Liver (tissue), 8 donors: ENCODE measurements at regions not wholly inside any gene's neighbourhood (a gene's known extent, or its start where the extent isn't known, plus 50 kb on each side); places are given as distances from the start of the nearest gene placed in this dataset.

Experiments
- DNase-seq: peaks from one replicate; pipeline ENCODE4 v3.0.0-alpha.2; 2017; ENCODE audit warnings: low spot score
- H3K27ac ChIP-seq, 2 donors: one replicate each; pipeline ENCODE4 v1.7.0; 2013; ENCODE audit warnings: inconsistent platforms in 2 of 2, low read length in 2 of 2, control low read depth in 1 of 2, low read depth in 1 of 2, mild to moderate bottlenecking in 1 of 2
- H3K27me3 ChIP-seq, 4 donors: one replicate each; pipeline versions ENCODE4 v1.6.1 to v1.7.0; 2013; ENCODE audit warnings: low read length in 3 of 4, inconsistent platforms in 1 of 4, mild to moderate bottlenecking in 1 of 4, moderate library complexity in 1 of 4; ENCODE audit not compliant: control insufficient read depth in 4 of 4, insufficient read depth in 4 of 4
- H3K36me3 ChIP-seq, 4 donors: one replicate each; pipeline versions ENCODE4 v1.6.1 to v1.7.0; 2013; ENCODE audit warnings: low read length in 3 of 4, mild to moderate bottlenecking in 3 of 4, low read depth in 1 of 4, moderate library complexity in 1 of 4; ENCODE audit not compliant: control insufficient read depth in 4 of 4, insufficient read depth in 3 of 4
- H3K4me1 ChIP-seq, 4 donors: one replicate each; pipeline versions ENCODE4 v1.6.1 to v1.7.0; 2013; ENCODE audit warnings: low read length in 3 of 4, mild to moderate bottlenecking in 3 of 4, moderate library complexity in 1 of 4; ENCODE audit not compliant: control insufficient read depth in 4 of 4, insufficient read depth in 4 of 4
- H3K4me3 ChIP-seq, 3 donors: one replicate each; pipeline versions ENCODE4 v1.6.1 to v1.7.0; 2013; ENCODE audit warnings: low read length in 3 of 3, control low read depth in 1 of 3, low read depth in 1 of 3, mild to moderate bottlenecking in 1 of 3
- H3K9ac ChIP-seq, 2 donors: one replicate each; pipeline ENCODE4 v1.7.0; 2013; ENCODE audit warnings: low read length in 2 of 2, mild to moderate bottlenecking in 2 of 2, moderate library complexity in 2 of 2, control low read depth in 1 of 2, low read depth in 1 of 2
- H3K9me3 ChIP-seq, 4 donors: one replicate each; pipeline versions ENCODE4 v1.6.1 to v1.7.0; 2013; ENCODE audit warnings: low read length in 3 of 4; ENCODE audit not compliant: control insufficient read depth in 4 of 4
- EGR1 ChIP-seq, 2 donors: IDR thresholded peaks; 2 replicates each; pipeline ENCODE4 v1.6.1; 2016 to 2018; ENCODE audit warnings: antibody characterized with exemption in 2 of 2, low read depth in 2 of 2
- FOXA1 ChIP-seq: IDR thresholded peaks from 2 replicates; pipeline ENCODE4 v1.6.1; 2016; ENCODE audit warnings: antibody characterized with exemption
- FOXA2 ChIP-seq: IDR thresholded peaks from 2 replicates; pipeline ENCODE4 v1.6.1; 2016; ENCODE audit warnings: antibody characterized with exemption
- GABPA ChIP-seq, 2 donors: IDR thresholded peaks in 1 of 2; conservative IDR thresholded peaks in 1 of 2; 2 replicates each; pipeline ENCODE4 v1.6.1; 2016; ENCODE audit warnings: antibody characterized with exemption in 2 of 2, mild to moderate bottlenecking in 1 of 2, moderate library complexity in 1 of 2
- HNF4G ChIP-seq: IDR thresholded peaks from 2 replicates; pipeline ENCODE4 v1.6.1; 2016; ENCODE audit warnings: antibody characterized with exemption
- JUND ChIP-seq, 2 donors: IDR thresholded peaks; 2 replicates each; pipeline ENCODE4 v1.6.1; 2016; ENCODE audit warnings: antibody characterized with exemption in 2 of 2
- NR2F2 ChIP-seq: IDR thresholded peaks from 2 replicates; pipeline ENCODE4 v1.6.1; 2016; ENCODE audit warnings: antibody characterized with exemption
- RAD21 ChIP-seq, 2 donors: IDR thresholded peaks; 2 replicates each; pipeline ENCODE4 v1.6.1; 2016; ENCODE audit warnings: antibody characterized with exemption in 2 of 2, mild to moderate bottlenecking in 2 of 2
- RXRA ChIP-seq, 2 donors: IDR thresholded peaks; 2 replicates each; pipeline ENCODE4 v1.6.1; 2017 to 2018; ENCODE audit warnings: antibody characterized with exemption in 2 of 2, mild to moderate bottlenecking in 1 of 2
- SP1 ChIP-seq: IDR thresholded peaks from 2 replicates; pipeline ENCODE4 v1.6.1; 2018; ENCODE audit warnings: antibody characterized with exemption, mild to moderate bottlenecking
- TAF1 ChIP-seq: conservative IDR thresholded peaks from 2 replicates; pipeline ENCODE4 v1.6.1; 2016; ENCODE audit warnings: antibody characterized with exemption, mild to moderate bottlenecking
- YY1 ChIP-seq: IDR thresholded peaks from 2 replicates; pipeline ENCODE4 v1.6.1; 2016; ENCODE audit warnings: antibody characterized with exemption, mild to moderate bottlenecking
- WGBS: extraction: QIAGEN DNeasy Blood & Tissue Kit; methylation state at CpG from one replicate; pipeline ENCODE4 v1.1.7; 2013; 5-methylcytosine and 5-hydroxymethylcytosine counted together
- TF ChIP-seq, protein P1 (sequence below): fragments of 150-350 bp; IDR thresholded peaks from 2 replicates; pipeline ENCODE4 v1.5.1; 2017; ENCODE audit warnings: improper control_type of control experiment, low read depth, low read length; ENCODE audit not compliant: missing input control
- TF ChIP-seq, protein P2 (sequence below): IDR thresholded peaks from 2 replicates; pipeline ENCODE4 v1.6.1; 2016; ENCODE audit warnings: antibody characterized with exemption, mild to moderate bottlenecking
- TF ChIP-seq, protein P3 (sequence below): IDR thresholded peaks from 2 replicates; pipeline ENCODE4 v1.6.1; 2016; ENCODE audit warnings: antibody characterized with exemption
- TF ChIP-seq, protein P4 (sequence below): IDR thresholded peaks from 2 replicates; pipeline ENCODE4 v1.6.1; 2016; ENCODE audit warnings: antibody characterized with exemption
- donor health status: healthy.
- donor health status: healthy.
- donor health status: healthy.
- donor health status: healthy.
- donor health status: healthy.

DNA sequence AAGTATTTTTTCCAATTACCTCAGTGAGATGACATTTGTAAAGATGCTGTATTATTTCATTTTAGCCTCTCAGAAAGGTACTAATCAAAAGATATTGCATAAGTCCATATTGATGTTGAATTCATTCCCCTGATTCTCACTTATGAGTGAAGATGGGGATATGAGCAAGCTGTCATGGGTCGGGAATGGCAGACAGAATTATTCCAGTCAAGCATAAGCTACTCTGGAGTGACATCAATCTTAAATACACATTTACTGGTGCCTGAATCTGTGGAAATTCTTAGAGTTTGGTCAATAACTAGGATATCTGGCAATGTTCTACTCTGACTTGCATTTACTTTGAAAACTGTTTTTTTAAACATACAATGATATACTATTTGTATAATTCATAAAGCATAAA is 283.8 kb upstream of the PCDH7 start:
- TF ChIP-seq EGR1 (IDR thresholded peaks at IDR 0.05; ENCODE audit: low read depth in 2 of 2) (no peak), FOXA2 (no peak), RXRA (IDR thresholded peaks at IDR 0.05) (no peak), RAD21 (IDR thresholded peaks at IDR 0.05) (no peak), NR2F2 (no peak), GABPA (IDR thresholded peaks at IDR 0.05 in 1 of 2, conservative IDR thresholded peaks at IDR 0.05 in 1 of 2) (no peak), HNF4G (no peak)
- Histone ChIP-seq H3K4me1 (no peaks in the 10 kb centered on the region), H3K9me3 (no peaks in the 10 kb centered on the region), H3K27ac (no peak overlapping the region), H3K36me3 (no peaks in the 10 kb centered on the region), H3K9ac (no peak overlapping the region), H3K4me3 (no peak overlapping the region), H3K27me3 (no peaks in the 10 kb centered on the region)
- 60% methylated on average over 1 of the region's 1 CpG for WGBS
- no peak for DNase-seq

DNA sequence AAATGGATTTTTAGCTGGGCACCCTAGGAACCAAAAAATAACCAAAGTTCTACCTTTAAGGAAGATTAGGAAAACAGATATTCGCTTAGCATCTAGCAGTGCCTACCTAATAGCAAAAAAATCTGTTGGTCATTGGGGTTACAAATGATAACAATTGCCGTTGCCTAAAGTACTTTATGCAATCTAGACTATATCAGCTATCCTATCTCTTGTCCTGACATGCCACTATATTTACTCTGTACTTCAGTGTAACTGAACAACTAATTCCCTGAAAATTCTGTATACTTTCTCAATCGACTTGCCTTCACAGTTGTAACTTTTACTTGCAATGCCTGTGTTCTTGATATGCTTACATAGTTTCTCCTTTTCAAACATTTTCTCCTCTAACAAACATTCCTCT is 282.9 kb upstream of the PCDH7 start:
- Histone ChIP-seq H3K4me3 (no peak overlapping the region), H3K9me3 (no peaks in the 10 kb centered on the region), H3K27me3 (no peaks in the 10 kb centered on the region), H3K27ac (no peak overlapping the region), H3K9ac (no peak overlapping the region), H3K36me3 (no peaks in the 10 kb centered on the region), H3K4me1 (no peaks in the 10 kb centered on the region)
- no peak for DNase-seq
- 54% methylated on average over 3 of the region's 3 CpGs for WGBS
- TF ChIP-seq HNF4G (no peak), FOXA2 (no peak), NR2F2 (no peak), JUND (IDR thresholded peaks at IDR 0.05) (no peak), TAF1 (no peak), SP1 (no peak), YY1 (no peak)
- TF ChIP-seq, protein P1, sequence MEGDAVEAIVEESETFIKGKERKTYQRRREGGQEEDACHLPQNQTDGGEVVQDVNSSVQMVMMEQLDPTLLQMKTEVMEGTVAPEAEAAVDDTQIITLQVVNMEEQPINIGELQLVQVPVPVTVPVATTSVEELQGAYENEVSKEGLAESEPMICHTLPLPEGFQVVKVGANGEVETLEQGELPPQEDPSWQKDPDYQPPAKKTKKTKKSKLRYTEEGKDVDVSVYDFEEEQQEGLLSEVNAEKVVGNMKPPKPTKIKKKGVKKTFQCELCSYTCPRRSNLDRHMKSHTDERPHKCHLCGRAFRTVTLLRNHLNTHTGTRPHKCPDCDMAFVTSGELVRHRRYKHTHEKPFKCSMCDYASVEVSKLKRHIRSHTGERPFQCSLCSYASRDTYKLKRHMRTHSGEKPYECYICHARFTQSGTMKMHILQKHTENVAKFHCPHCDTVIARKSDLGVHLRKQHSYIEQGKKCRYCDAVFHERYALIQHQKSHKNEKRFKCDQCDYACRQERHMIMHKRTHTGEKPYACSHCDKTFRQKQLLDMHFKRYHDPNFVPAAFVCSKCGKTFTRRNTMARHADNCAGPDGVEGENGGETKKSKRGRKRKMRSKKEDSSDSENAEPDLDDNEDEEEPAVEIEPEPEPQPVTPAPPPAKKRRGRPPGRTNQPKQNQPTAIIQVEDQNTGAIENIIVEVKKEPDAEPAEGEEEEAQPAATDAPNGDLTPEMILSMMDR, result no peak
- TF ChIP-seq, protein P2, sequence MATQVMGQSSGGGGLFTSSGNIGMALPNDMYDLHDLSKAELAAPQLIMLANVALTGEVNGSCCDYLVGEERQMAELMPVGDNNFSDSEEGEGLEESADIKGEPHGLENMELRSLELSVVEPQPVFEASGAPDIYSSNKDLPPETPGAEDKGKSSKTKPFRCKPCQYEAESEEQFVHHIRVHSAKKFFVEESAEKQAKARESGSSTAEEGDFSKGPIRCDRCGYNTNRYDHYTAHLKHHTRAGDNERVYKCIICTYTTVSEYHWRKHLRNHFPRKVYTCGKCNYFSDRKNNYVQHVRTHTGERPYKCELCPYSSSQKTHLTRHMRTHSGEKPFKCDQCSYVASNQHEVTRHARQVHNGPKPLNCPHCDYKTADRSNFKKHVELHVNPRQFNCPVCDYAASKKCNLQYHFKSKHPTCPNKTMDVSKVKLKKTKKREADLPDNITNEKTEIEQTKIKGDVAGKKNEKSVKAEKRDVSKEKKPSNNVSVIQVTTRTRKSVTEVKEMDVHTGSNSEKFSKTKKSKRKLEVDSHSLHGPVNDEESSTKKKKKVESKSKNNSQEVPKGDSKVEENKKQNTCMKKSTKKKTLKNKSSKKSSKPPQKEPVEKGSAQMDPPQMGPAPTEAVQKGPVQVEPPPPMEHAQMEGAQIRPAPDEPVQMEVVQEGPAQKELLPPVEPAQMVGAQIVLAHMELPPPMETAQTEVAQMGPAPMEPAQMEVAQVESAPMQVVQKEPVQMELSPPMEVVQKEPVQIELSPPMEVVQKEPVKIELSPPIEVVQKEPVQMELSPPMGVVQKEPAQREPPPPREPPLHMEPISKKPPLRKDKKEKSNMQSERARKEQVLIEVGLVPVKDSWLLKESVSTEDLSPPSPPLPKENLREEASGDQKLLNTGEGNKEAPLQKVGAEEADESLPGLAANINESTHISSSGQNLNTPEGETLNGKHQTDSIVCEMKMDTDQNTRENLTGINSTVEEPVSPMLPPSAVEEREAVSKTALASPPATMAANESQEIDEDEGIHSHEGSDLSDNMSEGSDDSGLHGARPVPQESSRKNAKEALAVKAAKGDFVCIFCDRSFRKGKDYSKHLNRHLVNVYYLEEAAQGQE, result no peak

DNA sequence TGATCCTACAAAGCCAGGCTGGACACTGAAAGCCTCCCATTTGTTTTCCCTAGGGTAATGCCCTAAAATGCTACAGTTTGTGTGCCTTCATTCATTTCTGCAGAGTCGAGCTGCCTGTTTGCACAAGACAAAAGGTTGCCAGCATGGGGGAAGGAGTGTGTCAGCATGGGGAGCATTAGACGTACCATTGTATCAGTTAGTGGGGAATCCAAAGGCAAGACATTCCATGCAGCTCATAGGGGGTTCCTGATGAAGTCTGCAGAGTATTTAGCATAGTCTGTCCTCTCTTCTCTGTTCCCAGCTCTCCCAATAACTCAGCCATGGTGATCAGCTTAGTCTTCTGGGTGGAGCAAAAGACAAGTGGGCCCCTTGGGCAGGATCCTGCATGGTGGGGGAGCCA is 276.9 kb upstream of the PCDH7 start:
- no peaks in the 10 kb centered on the region for H3K27me3 ChIP-seq
- no peaks in the 10 kb centered on the region for H3K9me3 ChIP-seq
- H3K27ac ChIP-seq, result no peak overlapping the region
- no peak for DNase-seq
- H3K9ac ChIP-seq, result no peak overlapping the region
- TF ChIP-seq GABPA (IDR thresholded peaks at IDR 0.05 in 1 of 2, conservative IDR thresholded peaks at IDR 0.05 in 1 of 2) (no peak), EGR1 (IDR thresholded peaks at IDR 0.05; ENCODE audit: low read depth in 2 of 2) (no peak), YY1 (no peak), JUND (IDR thresholded peaks at IDR 0.05) (no peak), NR2F2 (no peak), SP1 (no peak), FOXA2 (no peak), FOXA1 (no peak)
- TF ChIP-seq, protein P3, sequence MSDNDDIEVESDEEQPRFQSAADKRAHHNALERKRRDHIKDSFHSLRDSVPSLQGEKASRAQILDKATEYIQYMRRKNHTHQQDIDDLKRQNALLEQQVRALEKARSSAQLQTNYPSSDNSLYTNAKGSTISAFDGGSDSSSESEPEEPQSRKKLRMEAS, result no peak
- TF ChIP-seq, protein P2, result no peak
- TF ChIP-seq, protein P4, sequence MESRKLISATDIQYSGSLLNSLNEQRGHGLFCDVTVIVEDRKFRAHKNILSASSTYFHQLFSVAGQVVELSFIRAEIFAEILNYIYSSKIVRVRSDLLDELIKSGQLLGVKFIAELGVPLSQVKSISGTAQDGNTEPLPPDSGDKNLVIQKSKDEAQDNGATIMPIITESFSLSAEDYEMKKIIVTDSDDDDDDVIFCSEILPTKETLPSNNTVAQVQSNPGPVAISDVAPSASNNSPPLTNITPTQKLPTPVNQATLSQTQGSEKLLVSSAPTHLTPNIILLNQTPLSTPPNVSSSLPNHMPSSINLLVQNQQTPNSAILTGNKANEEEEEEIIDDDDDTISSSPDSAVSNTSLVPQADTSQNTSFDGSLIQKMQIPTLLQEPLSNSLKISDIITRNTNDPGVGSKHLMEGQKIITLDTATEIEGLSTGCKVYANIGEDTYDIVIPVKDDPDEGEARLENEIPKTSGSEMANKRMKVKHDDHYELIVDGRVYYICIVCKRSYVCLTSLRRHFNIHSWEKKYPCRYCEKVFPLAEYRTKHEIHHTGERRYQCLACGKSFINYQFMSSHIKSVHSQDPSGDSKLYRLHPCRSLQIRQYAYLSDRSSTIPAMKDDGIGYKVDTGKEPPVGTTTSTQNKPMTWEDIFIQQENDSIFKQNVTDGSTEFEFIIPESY, result no peak
- no peak overlapping the region for H3K4me3 ChIP-seq
- H3K36me3 ChIP-seq, result no peaks in the 10 kb centered on the region
- 34% methylated on average over 2 of the region's 2 CpGs for WGBS
- H3K4me1 ChIP-seq, result no peaks in the 10 kb centered on the region
